ENCODE measurements at regions not wholly inside any gene's neighbourhood (a gene's known extent, or its start where the extent isn't known, plus 50 kb on each side); places are given as distances from the start of the nearest gene placed in this dataset.

DNA sequence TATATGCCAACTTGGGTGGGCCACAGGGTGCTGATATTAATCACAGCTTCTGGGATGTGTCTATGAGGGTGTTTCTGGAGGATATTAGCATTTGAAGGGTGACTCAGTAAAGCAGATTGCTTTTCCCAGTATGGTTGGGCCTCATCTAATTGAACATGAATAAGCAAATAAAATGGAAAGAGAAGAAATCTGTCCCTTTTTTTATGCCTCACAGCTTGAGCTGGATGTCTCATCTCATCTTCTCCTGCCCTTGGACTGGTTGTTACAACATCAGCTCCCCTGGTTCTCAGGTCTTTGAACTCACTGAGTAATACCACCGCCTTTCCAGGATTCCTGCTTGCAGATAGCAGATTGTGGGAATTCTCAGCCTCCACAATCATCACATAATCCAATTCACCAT is 1149.2 kb downstream of the PCDH18 start:
- Histone ChIP-seq H3K4me2 (no peak overlapping the region), H3K36me3 (ENCODE audit: low read depth) (no peaks in the 10 kb centered on the region), H3F3A (ENCODE audit: insufficient read depth, low read depth) (no peaks in the 10 kb centered on the region), H3K4me3 (no peak overlapping the region), H4K20me1 (ENCODE audit: insufficient read depth) (no peaks in the 10 kb centered on the region), H2AFZ (no peak overlapping the region), H3K27ac (no peak overlapping the region), H3K9me3 (ENCODE audit: insufficient read depth, low read depth) (no peaks in the 10 kb centered on the region), H3K4me1 (replicated peaks; ENCODE audit: insufficient read depth) (no peaks in the 10 kb centered on the region), H3K79me2 (ENCODE audit: low read depth) (no peaks in the 10 kb centered on the region), H3K27me3 (ENCODE audit: insufficient read depth, low read depth) (no peaks in the 10 kb centered on the region), H3K9me2 (ENCODE audit: insufficient read depth) (no peaks in the 10 kb centered on the region)
- CTCF ChIA-PET, result no interaction called here
- no peak for DNase-seq
- POLR2A ChIA-PET (ENCODE audit: unreplicated experiment), result no interaction called here
- TF ChIP-seq EZH2 (IDR thresholded peaks at IDR 0.05; ENCODE audit: low read depth), result no peak
- TF ChIP-seq, protein P1, sequence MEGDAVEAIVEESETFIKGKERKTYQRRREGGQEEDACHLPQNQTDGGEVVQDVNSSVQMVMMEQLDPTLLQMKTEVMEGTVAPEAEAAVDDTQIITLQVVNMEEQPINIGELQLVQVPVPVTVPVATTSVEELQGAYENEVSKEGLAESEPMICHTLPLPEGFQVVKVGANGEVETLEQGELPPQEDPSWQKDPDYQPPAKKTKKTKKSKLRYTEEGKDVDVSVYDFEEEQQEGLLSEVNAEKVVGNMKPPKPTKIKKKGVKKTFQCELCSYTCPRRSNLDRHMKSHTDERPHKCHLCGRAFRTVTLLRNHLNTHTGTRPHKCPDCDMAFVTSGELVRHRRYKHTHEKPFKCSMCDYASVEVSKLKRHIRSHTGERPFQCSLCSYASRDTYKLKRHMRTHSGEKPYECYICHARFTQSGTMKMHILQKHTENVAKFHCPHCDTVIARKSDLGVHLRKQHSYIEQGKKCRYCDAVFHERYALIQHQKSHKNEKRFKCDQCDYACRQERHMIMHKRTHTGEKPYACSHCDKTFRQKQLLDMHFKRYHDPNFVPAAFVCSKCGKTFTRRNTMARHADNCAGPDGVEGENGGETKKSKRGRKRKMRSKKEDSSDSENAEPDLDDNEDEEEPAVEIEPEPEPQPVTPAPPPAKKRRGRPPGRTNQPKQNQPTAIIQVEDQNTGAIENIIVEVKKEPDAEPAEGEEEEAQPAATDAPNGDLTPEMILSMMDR (conservative IDR thresholded peaks at IDR 0.05), result no peak
- no TSS peak for BruUV-seq (replicated peaks)
- intact Hi-C loops (cut with micrococcal nuclease; ENCODE audit: unreplicated experiment), result no loop called here

DNA sequence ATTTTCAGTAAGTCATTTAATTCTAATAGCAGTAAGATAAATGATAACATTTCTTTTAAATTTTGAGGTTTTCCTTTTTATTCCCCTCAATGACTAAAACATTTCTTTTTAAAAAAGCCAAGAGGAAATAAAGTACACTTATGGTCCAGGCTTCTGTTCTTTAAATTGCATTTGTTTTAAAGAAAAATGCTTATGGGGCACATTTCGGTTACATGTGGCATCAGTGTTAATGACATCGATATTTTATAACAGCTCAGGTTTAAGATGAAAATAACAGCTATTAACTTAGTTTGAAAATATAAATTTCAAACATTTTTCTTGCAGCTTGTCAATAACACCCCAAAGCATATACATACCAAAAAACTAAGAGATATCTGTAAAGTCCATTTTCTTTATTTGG is 1161.1 kb downstream of the PCDH18 start:
- no peak overlapping the region for H3K4me2 ChIP-seq
- no peaks in the 10 kb centered on the region for H3F3A ChIP-seq (ENCODE audit: insufficient read depth, low read depth)
- no peak overlapping the region for H3K4me3 ChIP-seq
- no peaks in the 10 kb centered on the region for H3K9me3 ChIP-seq (ENCODE audit: insufficient read depth, low read depth)
- no peaks in the 10 kb centered on the region for H3K9me2 ChIP-seq (ENCODE audit: insufficient read depth)
- intact Hi-C loops (cut with micrococcal nuclease; ENCODE audit: unreplicated experiment), result no loop called here
- TF ChIP-seq, protein P1 (conservative IDR thresholded peaks at IDR 0.05), result no peak
- no peak for TF ChIP-seq EZH2 (IDR thresholded peaks at IDR 0.05; ENCODE audit: low read depth)
- H3K36me3 ChIP-seq (ENCODE audit: low read depth), result no peaks in the 10 kb centered on the region
- H4K20me1 ChIP-seq (ENCODE audit: insufficient read depth), result no peaks in the 10 kb centered on the region
- no peaks in the 10 kb centered on the region for H3K4me1 ChIP-seq (replicated peaks; ENCODE audit: insufficient read depth)
- no peak for DNase-seq
- H3K27me3 ChIP-seq (ENCODE audit: insufficient read depth, low read depth), result no peaks in the 10 kb centered on the region
- no peaks in the 10 kb centered on the region for H3K79me2 ChIP-seq (ENCODE audit: low read depth)
- no peak overlapping the region for H3K27ac ChIP-seq
- H2AFZ ChIP-seq, result no peak overlapping the region
- BruUV-seq (replicated peaks), result no TSS peak
- POLR2A ChIA-PET (ENCODE audit: unreplicated experiment), result no interaction called here
- CTCF ChIA-PET, result no interaction called here

DNA sequence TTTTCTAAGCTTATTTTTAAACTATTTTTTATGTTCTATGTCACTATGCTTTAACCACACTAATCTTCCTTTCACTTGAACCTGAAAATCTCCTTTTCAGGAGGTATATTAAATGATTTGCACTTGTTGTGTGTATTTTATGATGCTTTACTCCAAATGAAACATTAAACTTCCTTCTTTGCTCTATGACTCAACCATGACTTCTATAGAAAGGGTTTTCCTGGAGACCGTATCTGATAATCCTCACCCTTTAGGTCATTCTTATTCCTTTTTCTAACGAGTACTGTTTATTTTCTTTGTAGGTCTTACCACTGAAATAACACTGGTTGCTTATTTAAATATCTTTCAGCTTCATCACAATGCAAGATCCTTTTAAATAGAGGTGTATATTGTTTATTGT is 1163.2 kb downstream of the PCDH18 start:
- Histone ChIP-seq H3K4me1 (replicated peaks; ENCODE audit: insufficient read depth) (no peaks in the 10 kb centered on the region), H3K4me2 (no peak overlapping the region), H2AFZ (no peak overlapping the region), H3K79me2 (ENCODE audit: low read depth) (no peaks in the 10 kb centered on the region), H3K9me3 (ENCODE audit: insufficient read depth, low read depth) (no peaks in the 10 kb centered on the region), H3K27ac (no peak overlapping the region), H3K4me3 (no peak overlapping the region), H3K36me3 (ENCODE audit: low read depth) (no peaks in the 10 kb centered on the region), H3K9me2 (ENCODE audit: insufficient read depth) (no peaks in the 10 kb centered on the region), H3F3A (ENCODE audit: insufficient read depth, low read depth) (no peaks in the 10 kb centered on the region), H3K27me3 (ENCODE audit: insufficient read depth, low read depth) (no peaks in the 10 kb centered on the region), H4K20me1 (ENCODE audit: insufficient read depth) (no peaks in the 10 kb centered on the region)
- CTCF ChIA-PET, result no interaction called here
- no peak for DNase-seq
- POLR2A ChIA-PET (ENCODE audit: unreplicated experiment), result no interaction called here
- TF ChIP-seq, protein P1 (conservative IDR thresholded peaks at IDR 0.05), result no peak
- TF ChIP-seq EZH2 (IDR thresholded peaks at IDR 0.05; ENCODE audit: low read depth), result no peak
- BruUV-seq (replicated peaks), result no TSS peak
- intact Hi-C loops (cut with micrococcal nuclease; ENCODE audit: unreplicated experiment), result no loop called here

Measured in PC-9 (cell line).